HFF-Myc (cell line): ENCODE measurements at regions not wholly inside any gene's neighbourhood (a gene's known extent, or its start where the extent isn't known, plus 50 kb on each side); places are given as distances from the start of the nearest gene placed in this dataset.
"Not testable (repeated sequence)": the region's sequence is repeated elsewhere in the genome, so short reads cannot be mapped to it uniquely, and the experiment has no call there.

Experiments
- DNase-seq: peaks from one replicate; pipeline ENCODE4 v3.0.0-alpha.2; 2011; ENCODE audit warnings: low read depth; ENCODE audit errors: extremely low read depth
- H3K4me3 ChIP-seq: replicated peaks from 2 replicates; pipeline ENCODE4 v1.5.1; 2011; ENCODE audit warnings: low read depth, mild to moderate bottlenecking, control low read depth, low read length
- TF ChIP-seq, protein P1 (sequence below): IDR thresholded peaks from 2 replicates; pipeline ENCODE4 v1.5.1; 2012; ENCODE audit warnings: mild to moderate bottlenecking, low read depth, low read length, control low read depth; ENCODE audit errors: missing control alignments

DNA sequence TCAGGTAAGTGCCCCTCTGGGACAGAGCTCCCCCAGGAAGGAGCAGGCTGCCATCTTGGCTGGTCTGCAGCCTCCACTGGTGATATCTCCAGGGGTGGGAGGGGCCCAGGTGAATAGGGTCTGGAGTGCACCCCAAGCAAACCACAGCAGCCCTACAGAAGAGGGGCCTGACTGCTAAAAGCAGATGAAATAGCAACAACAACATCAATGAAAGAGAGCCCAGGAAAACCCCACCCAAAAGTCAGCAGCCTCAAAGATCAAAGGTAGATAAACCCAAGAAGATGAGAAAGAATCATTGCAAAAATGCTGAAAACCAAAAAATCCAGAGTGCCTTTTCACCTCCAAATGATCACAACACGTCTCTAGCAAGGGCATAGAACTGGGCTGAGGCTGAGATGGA lies 92.5 kb upstream of the PAGE3 start:
- no peak overlapping the region for H3K4me3 ChIP-seq
- TF ChIP-seq, protein P1, sequence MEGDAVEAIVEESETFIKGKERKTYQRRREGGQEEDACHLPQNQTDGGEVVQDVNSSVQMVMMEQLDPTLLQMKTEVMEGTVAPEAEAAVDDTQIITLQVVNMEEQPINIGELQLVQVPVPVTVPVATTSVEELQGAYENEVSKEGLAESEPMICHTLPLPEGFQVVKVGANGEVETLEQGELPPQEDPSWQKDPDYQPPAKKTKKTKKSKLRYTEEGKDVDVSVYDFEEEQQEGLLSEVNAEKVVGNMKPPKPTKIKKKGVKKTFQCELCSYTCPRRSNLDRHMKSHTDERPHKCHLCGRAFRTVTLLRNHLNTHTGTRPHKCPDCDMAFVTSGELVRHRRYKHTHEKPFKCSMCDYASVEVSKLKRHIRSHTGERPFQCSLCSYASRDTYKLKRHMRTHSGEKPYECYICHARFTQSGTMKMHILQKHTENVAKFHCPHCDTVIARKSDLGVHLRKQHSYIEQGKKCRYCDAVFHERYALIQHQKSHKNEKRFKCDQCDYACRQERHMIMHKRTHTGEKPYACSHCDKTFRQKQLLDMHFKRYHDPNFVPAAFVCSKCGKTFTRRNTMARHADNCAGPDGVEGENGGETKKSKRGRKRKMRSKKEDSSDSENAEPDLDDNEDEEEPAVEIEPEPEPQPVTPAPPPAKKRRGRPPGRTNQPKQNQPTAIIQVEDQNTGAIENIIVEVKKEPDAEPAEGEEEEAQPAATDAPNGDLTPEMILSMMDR, result no peak
- no peak for DNase-seq

DNA sequence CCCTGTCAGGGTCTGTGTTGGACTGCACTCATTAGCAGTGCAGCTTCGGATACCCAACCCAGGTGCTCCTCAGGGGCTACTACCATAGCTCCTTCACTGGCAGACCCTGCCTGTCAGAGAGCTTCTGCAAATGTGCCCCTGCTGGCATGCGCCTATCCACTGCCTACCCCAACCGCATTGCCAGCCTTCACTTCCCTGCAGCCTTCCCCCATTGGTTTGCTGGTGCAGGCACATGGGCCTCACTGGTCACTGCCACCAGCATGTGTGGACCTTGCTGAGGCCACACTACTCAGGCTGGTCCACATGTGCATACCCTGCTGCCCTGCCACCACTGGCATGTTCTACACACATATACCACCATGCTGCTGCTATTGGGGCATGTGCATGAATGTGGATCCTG lies 72.5 kb upstream of the MAGEH1 start:
- TF ChIP-seq, protein P1, result no peak

DNA sequence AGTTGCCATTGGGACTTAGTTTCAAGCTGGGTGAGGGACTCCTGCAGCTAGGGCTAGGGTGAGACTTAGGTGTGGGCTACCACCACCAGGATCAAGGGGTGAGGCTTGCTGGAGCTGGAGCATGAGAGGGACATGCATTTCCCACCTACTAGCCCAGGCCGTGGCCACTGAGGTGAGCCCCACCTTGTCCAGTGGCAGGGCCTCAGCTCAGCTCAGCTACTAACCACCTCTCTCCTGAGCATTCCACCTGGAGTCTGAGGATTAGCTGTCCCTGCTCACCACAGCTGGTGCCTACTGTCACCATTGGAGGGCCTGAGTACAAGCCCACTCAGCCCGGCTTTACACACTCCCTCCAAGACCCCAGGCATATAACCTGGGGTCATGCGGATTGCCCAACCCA lies 62.6 kb upstream of the MAGEH1 start:
- no peak for DNase-seq
- TF ChIP-seq, protein P1, result no peak

More for the DNA sequence above, 72.5 kb upstream of the MAGEH1 start:
- no peak for DNase-seq
- H3K4me3 ChIP-seq, result no peak overlapping the region

GRCh38 chrX:55396836-55397235 lies 55.1 kb upstream of the MAGEH1 start:
- DNase-seq, result not testable (repeated sequence)

More for the DNA sequence above, 62.6 kb upstream of the MAGEH1 start:
- H3K4me3 ChIP-seq, result no peak overlapping the region

More at GRCh38 chrX:55396836-55397235, 55.1 kb upstream of the MAGEH1 start:
- not testable (repeated sequence) for H3K4me3 ChIP-seq
